ENCODE measurements at regions not wholly inside any gene's neighbourhood (a gene's known extent, or its start where the extent isn't known, plus 50 kb on each side); places are given as distances from the start of the nearest gene placed in this dataset.

DNA sequence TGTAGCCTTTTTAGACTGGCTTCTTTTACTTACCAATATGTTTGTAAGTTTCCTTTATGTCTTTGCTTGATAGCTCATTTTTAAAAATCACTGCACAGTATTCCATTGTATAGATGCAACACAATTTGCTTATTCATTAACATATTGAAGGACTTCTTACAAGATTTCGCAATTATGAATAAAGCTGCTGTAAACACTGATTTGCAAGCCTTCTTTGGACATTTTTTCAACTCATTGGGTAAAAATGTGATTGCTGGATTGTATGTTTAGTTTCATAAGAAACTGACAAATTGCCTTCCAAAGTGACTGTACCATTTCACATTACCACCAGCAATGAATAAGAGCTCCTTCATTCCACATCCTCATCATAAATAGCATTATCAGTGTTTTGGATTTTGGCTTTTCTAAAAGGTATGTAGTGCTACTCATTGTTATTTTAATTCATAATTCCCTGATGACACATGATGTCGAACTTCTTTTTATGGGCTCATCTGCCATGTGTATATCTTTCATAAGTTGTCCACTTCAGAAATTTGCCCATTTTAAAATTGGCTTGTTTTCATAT is 80.7 kb downstream of the TFAP2B start:
- 75 to 84% (median 82%) methylated on average over 2 of the region's 2 CpGs for WGBS, 4 donors
- Histone ChIP-seq H3K27ac (no peak overlapping the region), H3K4me3 (no peak overlapping the region), H3K4me1 (no peaks in the 10 kb centered on the region), H3K36me3 (no peaks in the 10 kb centered on the region), H3K9me3 (peaks cover 0 to 8% (median 0%) of the 10 kb centered on the region in 12 donors), H3K27me3 (no peaks in the 10 kb centered on the region)
- DNase-seq: no peak
- ATAC-seq: no peak
- intact Hi-C loops (cut with DNase I): no loop called here
- TF ChIP-seq POLR2A (IDR thresholded peaks at IDR 0.05): no peak
- TF ChIP-seq, protein P1, sequence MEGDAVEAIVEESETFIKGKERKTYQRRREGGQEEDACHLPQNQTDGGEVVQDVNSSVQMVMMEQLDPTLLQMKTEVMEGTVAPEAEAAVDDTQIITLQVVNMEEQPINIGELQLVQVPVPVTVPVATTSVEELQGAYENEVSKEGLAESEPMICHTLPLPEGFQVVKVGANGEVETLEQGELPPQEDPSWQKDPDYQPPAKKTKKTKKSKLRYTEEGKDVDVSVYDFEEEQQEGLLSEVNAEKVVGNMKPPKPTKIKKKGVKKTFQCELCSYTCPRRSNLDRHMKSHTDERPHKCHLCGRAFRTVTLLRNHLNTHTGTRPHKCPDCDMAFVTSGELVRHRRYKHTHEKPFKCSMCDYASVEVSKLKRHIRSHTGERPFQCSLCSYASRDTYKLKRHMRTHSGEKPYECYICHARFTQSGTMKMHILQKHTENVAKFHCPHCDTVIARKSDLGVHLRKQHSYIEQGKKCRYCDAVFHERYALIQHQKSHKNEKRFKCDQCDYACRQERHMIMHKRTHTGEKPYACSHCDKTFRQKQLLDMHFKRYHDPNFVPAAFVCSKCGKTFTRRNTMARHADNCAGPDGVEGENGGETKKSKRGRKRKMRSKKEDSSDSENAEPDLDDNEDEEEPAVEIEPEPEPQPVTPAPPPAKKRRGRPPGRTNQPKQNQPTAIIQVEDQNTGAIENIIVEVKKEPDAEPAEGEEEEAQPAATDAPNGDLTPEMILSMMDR (IDR thresholded peaks at IDR 0.05): no peak

GRCh38 chr6:50902260-50902659 is 83.6 kb downstream of the TFAP2B start:
- H3K9me3 ChIP-seq: no peaks in the 10 kb centered on the region
- ATAC-seq (no peak), DNase-seq (no peak)
- H3K36me3 ChIP-seq: no peaks in the 10 kb centered on the region
- TF ChIP-seq, protein P1 (IDR thresholded peaks at IDR 0.05): no peak
- TF ChIP-seq POLR2A (IDR thresholded peaks at IDR 0.05): no peak
- intact Hi-C loops (cut with DNase I): no loop called here
- H3K27ac ChIP-seq: no peak overlapping the region
- H3K4me1 ChIP-seq: no peaks in the 10 kb centered on the region
- H3K27me3 ChIP-seq: no peaks in the 10 kb centered on the region
- no peak overlapping the region for H3K4me3 ChIP-seq

DNA sequence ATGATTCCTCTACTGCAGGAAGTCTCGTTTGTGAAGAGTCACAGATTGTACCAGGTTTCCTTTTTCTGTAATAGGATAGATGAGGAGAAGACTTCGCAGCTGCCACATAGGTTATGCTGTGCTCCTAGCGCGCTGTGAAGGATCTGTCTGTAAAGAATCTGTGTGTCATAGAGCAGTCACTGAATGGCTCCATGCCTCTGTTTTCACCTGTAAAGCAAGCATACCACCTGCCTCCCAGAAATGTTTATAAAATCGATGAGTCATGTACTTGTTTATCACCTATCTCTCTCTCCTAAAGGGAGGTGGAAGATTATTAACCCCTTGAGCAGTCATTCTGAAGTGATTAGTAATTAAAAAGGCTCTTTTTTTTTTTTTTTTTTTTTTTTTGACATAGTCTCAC is 86.6 kb downstream of the TFAP2B start:
- Histone ChIP-seq H3K9me3 (no peaks in the 10 kb centered on the region), H3K4me3 (no peak overlapping the region), H3K27me3 (no peaks in the 10 kb centered on the region), H3K27ac (no peak overlapping the region), H3K4me1 (no peaks in the 10 kb centered on the region), H3K36me3 (no peaks in the 10 kb centered on the region)
- DNase-seq (no peak), ATAC-seq (no peak)
- TF ChIP-seq, protein P1 (IDR thresholded peaks at IDR 0.05): no peak
- TF ChIP-seq POLR2A (IDR thresholded peaks at IDR 0.05): no peak
- WGBS, 4 donors: 65 to 78% (median 77%) methylated on average over 5 of the region's 5 CpGs
- intact Hi-C loops (cut with DNase I): no loop called here

- no peak for ATAC-seq
- Histone ChIP-seq H3K4me1 (no peaks in the 10 kb centered on the region), H3K9me3 (no peaks in the 10 kb centered on the region), H3K36me3 (no peaks in the 10 kb centered on the region), H3K4me3 (no peak overlapping the region), H3K27ac (no peak overlapping the region), H3K27me3 (no peaks in the 10 kb centered on the region)
- intact Hi-C loops (cut with DNase I): no loop called here
- no peak for DNase-seq
- TF ChIP-seq POLR2A (IDR thresholded peaks at IDR 0.05): no peak
- TF ChIP-seq, protein P1 (IDR thresholded peaks at IDR 0.05): no peak
Measured at GRCh38 chr6:50907565-50907964, 88.9 kb downstream of the TFAP2B start.

Measured in heart left ventricle (tissue), 16 donors.